HEK293 (cell line): ENCODE measurements at regions not wholly inside any gene's neighbourhood (a gene's known extent, or its start where the extent isn't known, plus 50 kb on each side); places are given as distances from the start of the nearest gene placed in this dataset.

Source experiments
- CTCF ChIA-PET: fragments of 350-600 bp; formaldehyde crosslinking; extraction: SDS; loops from one replicate; lab custom pipeline; 2021; ENCODE audit warnings: antibody characterized with exemption; lab: Yijun Ruan, JAX
- POLR2A ChIA-PET: fragments of 300-600 bp; formaldehyde crosslinking; extraction: SDS; loops from one replicate; lab custom pipeline; 2020; ENCODE audit warnings: antibody characterized with exemption, inconsistent platforms; lab: Yijun Ruan, JAX
- H3K27ac ChIP-seq: fragments of 200-500 bp; sonication (Bioruptor generic); 2 replicates; pipeline ENCODE4 v1.5.1; 2014; ENCODE audit warnings: low read depth, low read length, control low read depth, inconsistent platforms; ENCODE audit errors: extremely low read depth
- H3K36me3 ChIP-seq, 2 experiments: fragments of 200-500 bp in 1 of 2; sonication (Bioruptor generic) in 1 of 2; 1 replicate in 1 of 2; 2 replicates in 1 of 2; pipeline ENCODE4 v1.5.1; 2014 to 2017; ENCODE audit warnings: inconsistent platforms in 2 of 2, low read length in 2 of 2; ENCODE audit not compliant: control insufficient read depth in 2 of 2, insufficient read depth in 1 of 2
- H3K4me1 ChIP-seq: fragments of 200-500 bp; sonication (Bioruptor generic); 2 replicates; pipeline ENCODE4 v1.5.1; 2014; ENCODE audit warnings: mild to moderate bottlenecking, low read length, inconsistent platforms; ENCODE audit not compliant: control insufficient read depth, insufficient read depth
- H3K4me3 ChIP-seq: 2 replicates; pipeline ENCODE4 v1.5.1; 2011; ENCODE audit warnings: low read depth, mild to moderate bottlenecking, control low read depth, low read length, moderate library complexity
- H3K9me3 ChIP-seq: fragments of 200-500 bp; sonication (Bioruptor generic); 2 replicates; pipeline ENCODE4 v1.5.1; 2014; ENCODE audit warnings: low read depth, low read length, inconsistent platforms; ENCODE audit not compliant: control insufficient read depth, insufficient read depth
- KLF9 ChIP-seq: fragments of 450-650 bp; formaldehyde crosslinking; IDR thresholded peaks from 2 replicates; pipeline ENCODE4 v1.5.1; 2016; ENCODE audit warnings: missing biosample characterization, missing genetic modification characterization, low read depth
- TSHZ1 ChIP-seq: fragments of 450-650 bp; formaldehyde crosslinking; IDR thresholded peaks from 2 replicates; pipeline ENCODE4 v1.5.1; 2016; ENCODE audit warnings: missing biosample characterization, missing genetic modification characterization, borderline replicate concordance
- WT1 ChIP-seq: fragments of 450-650 bp; formaldehyde crosslinking; IDR thresholded peaks from 2 replicates; pipeline ENCODE4 v1.5.1; 2016; ENCODE audit warnings: missing biosample characterization, missing genetic modification characterization
- ZBTB1 ChIP-seq: fragments of 450-650 bp; formaldehyde crosslinking; IDR thresholded peaks from 2 replicates; pipeline ENCODE4 v1.5.1; 2016; ENCODE audit warnings: missing biosample characterization, missing genetic modification characterization
- ZNF16 ChIP-seq: fragments of 450-650 bp; formaldehyde crosslinking; IDR thresholded peaks from 2 replicates; pipeline ENCODE4 v1.5.1; 2016; ENCODE audit warnings: low read depth, missing biosample characterization, missing genetic modification characterization
- ZNF19 ChIP-seq: fragments of 450-650 bp; formaldehyde crosslinking; IDR thresholded peaks from 2 replicates; pipeline ENCODE4; 2016; ENCODE audit warnings: missing biosample characterization, missing genetic modification characterization, low read depth
- ZNF211 ChIP-seq: fragments of 450-650 bp; formaldehyde crosslinking; IDR thresholded peaks from 2 replicates; pipeline ENCODE4 v1.5.1; 2016; ENCODE audit warnings: low read depth, missing biosample characterization, missing genetic modification characterization
- ZNF354C ChIP-seq: fragments of 450-650 bp; formaldehyde crosslinking; IDR thresholded peaks from 2 replicates; pipeline ENCODE4 v1.5.1; 2016; ENCODE audit warnings: missing biosample characterization, missing genetic modification characterization, low read depth, borderline replicate concordance
- ZNF404 ChIP-seq: fragments of 450-650 bp; formaldehyde crosslinking; IDR thresholded peaks from 2 replicates; pipeline ENCODE4 v1.5.1; 2017; ENCODE audit warnings: missing biosample characterization, missing genetic modification characterization
- ZNF501 ChIP-seq: fragments of 450-650 bp; formaldehyde crosslinking; IDR thresholded peaks from 2 replicates; pipeline ENCODE4 v1.5.1; 2016; ENCODE audit warnings: missing biosample characterization, missing genetic modification characterization
- ZNF518A ChIP-seq: fragments of 450-650 bp; formaldehyde crosslinking; conservative IDR thresholded peaks from 2 replicates; pipeline ENCODE4 v1.5.1; 2016; ENCODE audit warnings: low read depth, missing biosample characterization, missing genetic modification characterization
- ZNF549 ChIP-seq: fragments of 450-650 bp; IDR thresholded peaks from 2 replicates; pipeline ENCODE4 v1.5.1; 2018; ENCODE audit warnings: missing biosample characterization, missing genetic modification characterization, mild to moderate bottlenecking, inconsistent platforms, moderate library complexity
- ZNF621 ChIP-seq: fragments of 450-650 bp; formaldehyde crosslinking; IDR thresholded peaks from 2 replicates; pipeline ENCODE4 v1.5.1; 2017; ENCODE audit warnings: missing biosample characterization, missing genetic modification characterization
- ZNF658 ChIP-seq: fragments of 450-650 bp; formaldehyde crosslinking; IDR thresholded peaks from 2 replicates; pipeline ENCODE4; 2016; ENCODE audit warnings: missing biosample characterization, missing genetic modification characterization
- ZNF701 ChIP-seq: fragments of 450-650 bp; formaldehyde crosslinking; IDR thresholded peaks from 2 replicates; pipeline ENCODE4 v1.5.1; 2016; ENCODE audit warnings: missing biosample characterization, missing genetic modification characterization
- ZNF747 ChIP-seq: fragments of 450-650 bp; formaldehyde crosslinking; IDR thresholded peaks from 2 replicates; pipeline ENCODE4 v1.5.1; 2016; ENCODE audit warnings: missing biosample characterization, missing genetic modification characterization
- ZNF777 ChIP-seq: fragments of 450-650 bp; formaldehyde crosslinking; IDR thresholded peaks from 2 replicates; pipeline ENCODE4 v1.5.1; 2017; ENCODE audit warnings: missing biosample characterization, missing genetic modification characterization, borderline replicate concordance
- ZNF785 ChIP-seq: fragments of 450-650 bp; formaldehyde crosslinking; IDR thresholded peaks from 2 replicates; pipeline ENCODE4 v1.5.1; 2016; ENCODE audit warnings: missing biosample characterization, missing genetic modification characterization
- ZSCAN30 ChIP-seq: fragments of 450-650 bp; IDR thresholded peaks from 2 replicates; pipeline ENCODE4 v1.5.1; 2018; ENCODE audit warnings: missing biosample characterization, mild to moderate bottlenecking, missing genetic modification characterization, moderate library complexity
- TF ChIP-seq, protein P1 (sequence below): fragments of 450-650 bp; formaldehyde crosslinking; IDR thresholded peaks from 2 replicates; pipeline ENCODE4 v1.5.1; 2016; ENCODE audit warnings: missing biosample characterization, missing genetic modification characterization

- H3K36me3 ChIP-seq, result no peaks in the 10 kb centered on the region
- CTCF ChIA-PET, result interaction anchor here (0.6 kb wide), 1 partner anchor 19 kb away, joined by 3 read pairs; no protein-coding TSS in a partner anchor
- H3K27ac ChIP-seq, result no peak overlapping the region
These were observed 412.9 kb upstream of the CCNH start for GRCh38 chr5:87825583-87825982.

More at GRCh38 chr5:87825583-87825982, 412.9 kb upstream of the CCNH start:
- H3K4me1 ChIP-seq, result peaks cover 3% of the 10 kb centered on the region; the same call in 1 of the 2 replicates
- POLR2A ChIA-PET, result no interaction called here
- no peaks in the 10 kb centered on the region for H3K9me3 ChIP-seq
- no peak for TF ChIP-seq ZNF518A (tag by site-specific recombination)
- TF ChIP-seq ZNF501 (tag by site-specific recombination), result no peak
- TF ChIP-seq ZSCAN30 (tag by site-specific recombination), result no peak
- no peak for TF ChIP-seq WT1 (tag by site-specific recombination)
- no peak for TF ChIP-seq ZBTB1
- no peak for TF ChIP-seq ZNF19 (tag by site-specific recombination)
- TF ChIP-seq ZNF785 (tag by site-specific recombination), result no peak
- no peak for TF ChIP-seq ZNF777 (tag by site-specific recombination)
- TF ChIP-seq TSHZ1 (tag by site-specific recombination), result no peak
- no peak for TF ChIP-seq ZNF549
- no peak for TF ChIP-seq ZNF211
- no peak for TF ChIP-seq ZNF404
- no peak for TF ChIP-seq KLF9 (tag by site-specific recombination)
- TF ChIP-seq ZNF354C, result no peak
- TF ChIP-seq, protein P1, sequence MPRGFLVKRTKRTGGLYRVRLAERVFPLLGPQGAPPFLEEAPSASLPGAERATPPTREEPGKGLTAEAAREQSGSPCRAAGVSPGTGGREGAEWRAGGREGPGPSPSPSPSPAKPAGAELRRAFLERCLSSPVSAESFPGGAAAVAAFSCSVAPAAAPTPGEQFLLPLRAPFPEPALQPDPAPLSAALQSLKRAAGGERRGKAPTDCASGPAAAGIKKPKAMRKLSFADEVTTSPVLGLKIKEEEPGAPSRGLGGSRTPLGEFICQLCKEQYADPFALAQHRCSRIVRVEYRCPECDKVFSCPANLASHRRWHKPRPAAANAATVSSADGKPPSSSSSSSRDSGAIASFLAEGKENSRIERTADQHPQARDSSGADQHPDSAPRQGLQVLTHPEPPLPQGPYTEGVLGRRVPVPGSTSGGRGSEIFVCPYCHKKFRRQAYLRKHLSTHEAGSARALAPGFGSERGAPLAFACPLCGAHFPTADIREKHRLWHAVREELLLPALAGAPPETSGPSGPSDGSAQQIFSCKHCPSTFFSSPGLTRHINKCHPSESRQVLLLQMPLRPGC (tag by site-specific recombination), result no peak
- no peak for TF ChIP-seq ZNF16 (tag by site-specific recombination)
- no peak for TF ChIP-seq ZNF747
- no peak for TF ChIP-seq ZNF701 (tag by site-specific recombination)
- no peak for TF ChIP-seq ZNF658
- no peak for TF ChIP-seq ZNF621 (tag by site-specific recombination)
- no peak overlapping the region for H3K4me3 ChIP-seq
